DOHH2 (cell line): ENCODE measurements at regions not wholly inside any gene's neighbourhood (a gene's known extent, or its start where the extent isn't known, plus 50 kb on each side); places are given as distances from the start of the nearest gene placed in this dataset.

Experiments
- H3F3A ChIP-seq: fragments of 200-600 bp; sonication (generic), shearing (Covaris generic); 2 replicates; pipeline ENCODE4 v1.6.0; 2016; ENCODE audit warnings: antibody characterized with exemption, mild to moderate bottlenecking; ENCODE audit not compliant: control insufficient read depth, insufficient read depth
- H3K27ac ChIP-seq: fragments of 200-600 bp; sonication (generic); 2 replicates; pipeline ENCODE4 v1.5.1; 2014; ENCODE audit warnings: low read depth, mild to moderate bottlenecking, low read length, moderate library complexity
- H3K27me3 ChIP-seq: fragments of 200-600 bp; sonication (generic); 2 replicates; pipeline ENCODE4 v1.6.1; 2014; ENCODE audit warnings: mild to moderate bottlenecking, low read length, mixed read lengths; ENCODE audit not compliant: control insufficient read depth
- H3K36me3 ChIP-seq: fragments of 200-600 bp; sonication (generic); 2 replicates; pipeline ENCODE4 v1.6.1; 2014; ENCODE audit warnings: mild to moderate bottlenecking, low read length, moderate library complexity, mixed read lengths; ENCODE audit not compliant: control insufficient read depth
- H3K4me1 ChIP-seq: fragments of 200-600 bp; sonication (generic); 2 replicates; pipeline ENCODE4 v1.6.1; 2014; ENCODE audit warnings: mild to moderate bottlenecking, low read length, mixed read lengths; ENCODE audit not compliant: control insufficient read depth
- H3K4me2 ChIP-seq: fragments of 200-600 bp; sonication (generic); 2 replicates; pipeline ENCODE4 v1.6.0; 2014; ENCODE audit warnings: mild to moderate bottlenecking, low read length, moderate library complexity
- H3K4me3 ChIP-seq: fragments of 200-600 bp; sonication (generic); 2 replicates; pipeline ENCODE4 v1.5.1; 2014; ENCODE audit warnings: mild to moderate bottlenecking, low read length, mixed read lengths
- H3K79me2 ChIP-seq: fragments of 200-600 bp; sonication (generic); 2 replicates; pipeline ENCODE4 v1.6.1; 2014; ENCODE audit warnings: mild to moderate bottlenecking, low read length, mixed read lengths; ENCODE audit not compliant: control insufficient read depth
- H3K9me2 ChIP-seq: fragments of 200-600 bp; sonication (generic); replicated peaks from 2 replicates; pipeline ENCODE4 v1.6.1; 2014; ENCODE audit warnings: mild to moderate bottlenecking, low read length, mixed read lengths; ENCODE audit not compliant: control insufficient read depth
- H3K9me3 ChIP-seq: fragments of 200-600 bp; sonication (generic); 2 replicates; pipeline ENCODE4 v1.6.1; 2014; ENCODE audit warnings: antibody characterized with exemption, low read length, mixed read lengths; ENCODE audit not compliant: control insufficient read depth, insufficient read depth
- H4K20me1 ChIP-seq: fragments of 200-600 bp; sonication (generic); 2 replicates; pipeline ENCODE4 v1.6.0; 2014; ENCODE audit warnings: low read depth, mild to moderate bottlenecking, antibody characterized with exemption, low read length, moderate library complexity; ENCODE audit not compliant: control insufficient read depth, insufficient read depth
- EZH2phosphoT487 ChIP-seq: fragments of 200-600 bp; sonication (generic); IDR thresholded peaks from 2 replicates; pipeline ENCODE4 v1.6.1; 2017; ENCODE audit warnings: borderline replicate concordance, mild to moderate bottlenecking, antibody characterized with exemption, low read length, moderate library complexity, mixed read lengths
- TF ChIP-seq, protein P1 (sequence below): fragments of 200-600 bp; sonication (generic); IDR thresholded peaks from one replicate; pipeline ENCODE4 v1.5.1; 2014; ENCODE audit warnings: antibody characterized with exemption, mild to moderate bottlenecking, low read depth, low read length; ENCODE audit not compliant: poor library complexity, severe bottlenecking

DNA sequence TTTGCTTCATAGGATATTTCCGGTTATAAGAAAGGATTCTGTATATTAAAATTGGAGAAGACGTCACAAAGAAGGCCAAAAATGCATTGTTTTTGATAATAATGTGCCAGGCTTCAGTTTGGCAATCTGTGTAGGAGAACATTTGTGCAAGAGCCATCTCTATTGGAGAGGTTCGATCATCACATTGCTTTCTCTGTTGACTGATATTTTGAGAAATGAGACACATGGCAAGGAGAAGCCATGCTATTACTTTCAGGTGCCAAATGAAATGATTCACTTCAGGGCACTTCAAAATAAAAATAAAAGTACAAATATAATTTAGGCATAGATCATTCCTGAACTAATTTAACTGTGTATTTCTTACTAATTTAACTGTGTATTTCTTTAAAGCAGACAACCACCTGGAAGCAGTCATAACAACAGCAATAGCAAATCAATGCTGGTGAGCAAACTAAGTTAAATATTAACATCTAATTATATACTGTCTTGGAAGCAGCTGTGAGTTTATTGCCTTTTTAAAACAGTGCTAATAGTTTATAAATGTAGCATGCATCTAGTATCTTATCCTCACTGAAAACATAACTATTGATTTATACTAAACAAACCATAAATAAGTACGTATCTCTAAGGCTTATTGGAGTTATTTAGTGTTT lies 50.2 kb upstream of the CHST9 start:
- H3K4me1 ChIP-seq = no peaks in the 10 kb centered on the region
- H3K36me3 ChIP-seq = no peaks in the 10 kb centered on the region
- no peak overlapping the region for H3K4me3 ChIP-seq
- H4K20me1 ChIP-seq = no peaks in the 10 kb centered on the region
- no peaks in the 10 kb centered on the region for H3K9me3 ChIP-seq
- no peak overlapping the region for H3K27ac ChIP-seq
- H3K27me3 ChIP-seq = no peaks in the 10 kb centered on the region
- no peak for TF ChIP-seq EZH2phosphoT487
- TF ChIP-seq, protein P1, sequence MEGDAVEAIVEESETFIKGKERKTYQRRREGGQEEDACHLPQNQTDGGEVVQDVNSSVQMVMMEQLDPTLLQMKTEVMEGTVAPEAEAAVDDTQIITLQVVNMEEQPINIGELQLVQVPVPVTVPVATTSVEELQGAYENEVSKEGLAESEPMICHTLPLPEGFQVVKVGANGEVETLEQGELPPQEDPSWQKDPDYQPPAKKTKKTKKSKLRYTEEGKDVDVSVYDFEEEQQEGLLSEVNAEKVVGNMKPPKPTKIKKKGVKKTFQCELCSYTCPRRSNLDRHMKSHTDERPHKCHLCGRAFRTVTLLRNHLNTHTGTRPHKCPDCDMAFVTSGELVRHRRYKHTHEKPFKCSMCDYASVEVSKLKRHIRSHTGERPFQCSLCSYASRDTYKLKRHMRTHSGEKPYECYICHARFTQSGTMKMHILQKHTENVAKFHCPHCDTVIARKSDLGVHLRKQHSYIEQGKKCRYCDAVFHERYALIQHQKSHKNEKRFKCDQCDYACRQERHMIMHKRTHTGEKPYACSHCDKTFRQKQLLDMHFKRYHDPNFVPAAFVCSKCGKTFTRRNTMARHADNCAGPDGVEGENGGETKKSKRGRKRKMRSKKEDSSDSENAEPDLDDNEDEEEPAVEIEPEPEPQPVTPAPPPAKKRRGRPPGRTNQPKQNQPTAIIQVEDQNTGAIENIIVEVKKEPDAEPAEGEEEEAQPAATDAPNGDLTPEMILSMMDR = no peak
- no peak overlapping the region for H3K4me2 ChIP-seq
- H3K79me2 ChIP-seq = no peaks in the 10 kb centered on the region
- no peaks in the 10 kb centered on the region for H3K9me2 ChIP-seq
- no peaks in the 10 kb centered on the region for H3F3A ChIP-seq
